Brain microvascular endothelial cell (primary cell): ENCODE measurements at regions not wholly inside any gene's neighbourhood (a gene's known extent, or its start where the extent isn't known, plus 50 kb on each side); places are given as distances from the start of the nearest gene placed in this dataset.

ENCODE experiments used
- DNase-seq: peaks from one replicate; pipeline ENCODE4 v3.0.0-alpha.2; 2020
- H3K27ac ChIP-seq: fragments of 250-450 bp; sonication (Bioruptor Pico); 2 replicates; pipeline ENCODE4 v1.5.1; 2020; ENCODE audit warnings: mild to moderate bottlenecking, moderate library complexity
- H3K27me3 ChIP-seq: fragments of 250-450 bp; sonication (Bioruptor Pico); replicated peaks from 2 replicates; pipeline ENCODE4 v1.5.1; 2020; ENCODE audit warnings: mild to moderate bottlenecking
- H3K36me3 ChIP-seq: fragments of 250-450 bp; sonication (Bioruptor Pico); replicated peaks from 2 replicates; pipeline ENCODE4 v1.5.1; 2020; ENCODE audit warnings: mild to moderate bottlenecking
- H3K4me3 ChIP-seq: 2 replicates; pipeline ENCODE4 v1.5.1; 2011; ENCODE audit warnings: low read depth, mild to moderate bottlenecking, control low read depth, low read length, moderate library complexity
- CTCF ChIP-seq: IDR thresholded peaks from 2 replicates; pipeline ENCODE4 v1.5.1; 2011; ENCODE audit warnings: low read depth, mild to moderate bottlenecking, moderate library complexity, low read length, control low read depth, inconsistent platforms; ENCODE audit errors: missing control alignments
- in situ Hi-C: cut with HindIII; loops from 2 replicates; pipeline ENCODE4 v1.10.0; 2017; ENCODE audit warnings: low sequenced_read_pairs, low pct_ligation_motif_present

DNA sequence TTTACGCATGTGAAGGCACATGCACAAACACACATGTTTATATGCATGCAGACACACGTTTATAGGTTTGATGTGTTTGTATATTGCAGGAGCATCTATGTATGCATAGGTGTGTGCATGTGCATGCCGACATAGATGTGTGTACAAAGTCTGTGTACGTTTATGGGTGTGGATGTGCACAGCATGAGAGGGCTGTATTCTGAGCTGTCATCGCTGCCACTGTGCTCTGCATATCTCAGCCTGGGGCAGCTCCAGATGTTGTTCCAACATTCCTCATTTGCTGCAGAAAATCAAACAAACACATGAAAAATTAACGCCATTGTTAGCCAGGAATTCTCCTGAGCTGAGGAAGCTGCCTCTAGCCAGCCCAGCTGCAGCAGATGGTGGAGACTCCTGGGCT is 132.3 kb upstream of the CSF3R start:
- TF ChIP-seq CTCF: no peak
- Histone ChIP-seq H3K4me3 (no peak overlapping the region), H3K27me3 (no peaks in the 10 kb centered on the region), H3K36me3 (no peaks in the 10 kb centered on the region), H3K27ac (no peak overlapping the region)
- in situ Hi-C loops: no loop called here
- DNase-seq: no peak

DNA sequence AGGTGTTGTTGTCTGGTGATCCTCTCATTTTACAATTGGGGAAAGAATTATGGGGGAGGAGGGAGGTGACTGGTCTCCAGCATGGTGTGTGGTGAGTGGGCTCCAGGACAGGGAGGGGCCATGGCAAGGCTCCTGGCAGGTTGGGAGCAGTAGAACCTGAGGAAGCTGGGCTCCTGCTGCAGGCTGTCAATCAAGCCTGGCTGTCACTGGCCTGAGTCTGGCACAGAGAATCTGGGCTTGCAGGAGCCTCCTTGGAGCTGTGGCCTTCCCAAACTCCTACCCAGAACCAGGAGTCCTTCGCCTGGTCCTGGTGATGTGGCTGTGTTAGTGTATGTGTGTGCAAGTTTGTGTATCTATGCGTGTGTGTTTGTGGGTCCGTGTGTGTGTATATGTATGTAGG is 131.9 kb upstream of the CSF3R start:
- no peaks in the 10 kb centered on the region for H3K36me3 ChIP-seq
- in situ Hi-C loops: no loop called here
- H3K4me3 ChIP-seq: no peak overlapping the region
- no peak for TF ChIP-seq CTCF
- no peak for DNase-seq
- H3K27me3 ChIP-seq: no peaks in the 10 kb centered on the region
- H3K27ac ChIP-seq: no peak overlapping the region

- in situ Hi-C loops: no loop called here
- H3K27ac ChIP-seq: no peak overlapping the region
- no peaks in the 10 kb centered on the region for H3K27me3 ChIP-seq
- H3K36me3 ChIP-seq: no peaks in the 10 kb centered on the region
- DNase-seq: no peak
- H3K4me3 ChIP-seq: no peak overlapping the region
- TF ChIP-seq CTCF: no peak
These were observed 131.0 kb upstream of the CSF3R start for GRCh38 chr1:36613721-36614120.

- in situ Hi-C loops: no loop called here
- Histone ChIP-seq H3K36me3 (no peaks in the 10 kb centered on the region), H3K27ac (no peak overlapping the region), H3K4me3 (no peak overlapping the region), H3K27me3 (no peaks in the 10 kb centered on the region)
- DNase-seq: no peak
- TF ChIP-seq CTCF: peak; percentile 20
These were observed 130.2 kb upstream of the CSF3R start for GRCh38 chr1:36612881-36613280.

- in situ Hi-C loops: no loop called here
- H3K36me3 ChIP-seq: no peaks in the 10 kb centered on the region
- no peak overlapping the region for H3K27ac ChIP-seq
- TF ChIP-seq CTCF: no peak
- H3K27me3 ChIP-seq: no peaks in the 10 kb centered on the region
- H3K4me3 ChIP-seq: no peak overlapping the region
- DNase-seq: no peak
These were observed 129.4 kb upstream of the CSF3R start for GRCh38 chr1:36612121-36612520.

- H3K4me3 ChIP-seq: no peak overlapping the region
- H3K27ac ChIP-seq: no peak overlapping the region
- TF ChIP-seq CTCF: peak; percentile 80
- no peaks in the 10 kb centered on the region for H3K27me3 ChIP-seq
- in situ Hi-C loops: no loop called here
- peak; percentile 34 for DNase-seq
- no peaks in the 10 kb centered on the region for H3K36me3 ChIP-seq
These were observed 126.7 kb upstream of the CSF3R start for GRCh38 chr1:36609241-36610027.
